GM18519 (cell line): ENCODE measurements at regions not wholly inside any gene's neighbourhood (a gene's known extent, or its start where the extent isn't known, plus 50 kb on each side); places are given as distances from the start of the nearest gene placed in this dataset.

Experiments used
- ATAC-seq: cut with Tn5 transposase; IDR thresholded peaks from one replicate; pipeline ENCODE4 v1.9.1; 2021; ENCODE audit warnings: mild to moderate bottlenecking, moderate library complexity; ENCODE audit not compliant: unreplicated experiment, low FRiP score

- no peak for ATAC-seq
Measured at GRCh38 chr10:4470231-4470835, 355.7 kb upstream of the AKR1E2 start.

- no peak for ATAC-seq
Measured at GRCh38 chr10:4467481-4467880, 358.5 kb upstream of the AKR1E2 start.

- ATAC-seq = no peak
Measured at GRCh38 chr10:4460267-4460666, 365.7 kb upstream of the AKR1E2 start.

GRCh38 chr10:4459531-4459930, 366.5 kb upstream of the AKR1E2 start:
- no peak for ATAC-seq

GRCh38 chr10:4457597-4457996, 368.4 kb upstream of the AKR1E2 start:
- no peak for ATAC-seq

GRCh38 chr10:4456776-4457175, 369.2 kb upstream of the AKR1E2 start:
- ATAC-seq = no peak

GRCh38 chr10:4456279-4456678, 369.7 kb upstream of the AKR1E2 start:
- no peak for ATAC-seq

- no peak for ATAC-seq
Measured at GRCh38 chr10:4453950-4454349, 372.1 kb upstream of the AKR1E2 start.

GRCh38 chr10:4453276-4453675, 372.7 kb upstream of the AKR1E2 start:
- ATAC-seq = no peak

- no peak for ATAC-seq
Measured at GRCh38 chr10:4450981-4451908, 374.8 kb upstream of the AKR1E2 start.

GRCh38 chr10:4450169-4450568, 375.8 kb upstream of the AKR1E2 start:
- ATAC-seq = no peak

- no peak for ATAC-seq
Measured at GRCh38 chr10:4448030-4448429, 378.0 kb upstream of the AKR1E2 start.

GRCh38 chr10:4443419-4443818, 382.6 kb upstream of the AKR1E2 start:
- ATAC-seq = no peak

GRCh38 chr10:4442296-4442695, 383.7 kb upstream of the AKR1E2 start:
- ATAC-seq = no peak

GRCh38 chr10:4440260-4440659, 385.7 kb upstream of the AKR1E2 start:
- no peak for ATAC-seq

- ATAC-seq = no peak
Measured at GRCh38 chr10:4437791-4438190, 388.2 kb upstream of the AKR1E2 start.

- ATAC-seq = no peak
Measured at GRCh38 chr10:4437061-4437460, 388.9 kb upstream of the AKR1E2 start.

- ATAC-seq = no peak
Measured at GRCh38 chr10:4436103-4436502, 389.9 kb upstream of the AKR1E2 start.

- no peak for ATAC-seq
Measured at GRCh38 chr10:4434516-4435071, 391.4 kb upstream of the AKR1E2 start.

- no peak for ATAC-seq
Measured at GRCh38 chr10:4434105-4434504, 391.9 kb upstream of the AKR1E2 start.

GRCh38 chr10:4431114-4431863, 394.7 kb upstream of the AKR1E2 start:
- no peak for ATAC-seq
